ENCODE measurements at regions not wholly inside any gene's neighbourhood (a gene's known extent, or its start where the extent isn't known, plus 50 kb on each side); places are given as distances from the start of the nearest gene placed in this dataset.

DNA sequence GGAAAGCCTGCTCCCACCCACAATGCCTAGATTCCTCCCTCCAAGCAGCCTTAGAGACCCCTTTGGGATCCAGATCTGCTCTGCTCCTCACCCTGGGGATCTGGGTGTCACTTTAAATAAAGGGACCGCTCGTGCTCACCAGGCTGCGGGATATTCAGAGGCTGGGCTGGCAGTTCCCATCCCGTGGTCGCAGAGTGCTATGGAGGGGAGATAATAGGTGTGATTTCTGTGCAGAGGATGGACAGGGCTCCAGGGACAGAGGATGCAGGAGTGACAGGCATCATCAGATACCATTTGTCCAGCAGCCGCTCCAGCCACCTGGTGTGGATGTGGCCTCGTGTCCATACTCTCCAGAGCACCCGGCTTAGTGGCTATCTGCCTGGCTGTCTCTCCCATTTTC, 415.9 kb upstream of the SULF2 start:
- Mint-ChIP-seq H3K4me1 (no peaks in the 10 kb centered on the region), H3K36me3 (ENCODE audit: low read depth) (no peaks in the 10 kb centered on the region), H3K27ac (no peak overlapping the region), H3K9me3 (no peaks in the 10 kb centered on the region), H3K4me3 (no peak overlapping the region), H3K27me3 (peaks cover 4% of the 10 kb centered on the region)
- no peak for ATAC-seq (replicated peaks)

- Mint-ChIP-seq H3K9me3 (no peaks in the 10 kb centered on the region), H3K27ac (no peak overlapping the region), H3K4me1 (no peaks in the 10 kb centered on the region), H3K36me3 (ENCODE audit: low read depth) (no peaks in the 10 kb centered on the region), H3K4me3 (no peak overlapping the region), H3K27me3 (peaks cover 2% of the 10 kb centered on the region)
- no peak for ATAC-seq (replicated peaks)
Observed at GRCh38 chr20:48198929-48199451, 413.7 kb upstream of the SULF2 start.

DNA sequence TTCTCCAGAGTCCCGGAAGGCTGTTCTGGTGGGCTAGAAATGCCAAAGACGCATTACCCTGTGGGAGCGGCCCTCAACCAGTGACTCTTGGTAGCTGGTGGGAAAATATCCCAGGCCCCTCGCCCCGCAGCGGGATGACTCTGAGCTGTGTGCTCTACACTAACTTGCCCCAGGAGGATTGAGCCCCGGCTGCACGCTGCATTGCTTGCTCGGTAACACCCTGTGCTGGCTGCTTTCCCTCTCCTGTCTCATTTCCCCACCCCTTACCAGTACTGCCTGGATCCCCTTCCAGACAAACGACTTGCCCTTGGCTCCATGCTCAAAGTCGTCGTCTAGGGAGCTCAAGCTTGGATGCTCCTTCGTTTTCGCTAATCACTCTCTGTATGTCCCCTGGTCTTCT, 411.8 kb upstream of the SULF2 start:
- Mint-ChIP-seq H3K9me3 (no peaks in the 10 kb centered on the region), H3K4me3 (no peak overlapping the region), H3K27ac (no peak overlapping the region), H3K36me3 (ENCODE audit: low read depth) (no peaks in the 10 kb centered on the region), H3K4me1 (no peaks in the 10 kb centered on the region), H3K27me3 (no peaks in the 10 kb centered on the region)
- ATAC-seq (replicated peaks), result no peak

GRCh38 chr20:48196486-48196885, 411.2 kb upstream of the SULF2 start:
- Mint-ChIP-seq H3K27me3 (no peaks in the 10 kb centered on the region), H3K4me3 (no peak overlapping the region), H3K36me3 (ENCODE audit: low read depth) (no peaks in the 10 kb centered on the region), H3K4me1 (no peaks in the 10 kb centered on the region), H3K27ac (no peak overlapping the region), H3K9me3 (no peaks in the 10 kb centered on the region)
- no peak for ATAC-seq (replicated peaks)

- no peak overlapping the region for H3K27ac Mint-ChIP-seq
Observed at GRCh38 chr20:48196001-48196400, 410.7 kb upstream of the SULF2 start.

GRCh38 chr20:48195121-48195870, 410.0 kb upstream of the SULF2 start:
- H3K36me3 Mint-ChIP-seq (ENCODE audit: low read depth), result no peaks in the 10 kb centered on the region
- ATAC-seq (replicated peaks), result no peak
- no peaks in the 10 kb centered on the region for H3K9me3 Mint-ChIP-seq
- H3K4me1 Mint-ChIP-seq, result no peaks in the 10 kb centered on the region
- no peak overlapping the region for H3K27ac Mint-ChIP-seq
- H3K27me3 Mint-ChIP-seq, result peaks cover 3% of the 10 kb centered on the region
- H3K4me3 Mint-ChIP-seq, result no peak overlapping the region

More at GRCh38 chr20:48196001-48196400, 410.7 kb upstream of the SULF2 start:
- Mint-ChIP-seq H3K4me3 (no peak overlapping the region), H3K9me3 (no peaks in the 10 kb centered on the region), H3K4me1 (no peaks in the 10 kb centered on the region), H3K36me3 (ENCODE audit: low read depth) (no peaks in the 10 kb centered on the region), H3K27me3 (no peaks in the 10 kb centered on the region)
- no peak for ATAC-seq (replicated peaks)

DNA sequence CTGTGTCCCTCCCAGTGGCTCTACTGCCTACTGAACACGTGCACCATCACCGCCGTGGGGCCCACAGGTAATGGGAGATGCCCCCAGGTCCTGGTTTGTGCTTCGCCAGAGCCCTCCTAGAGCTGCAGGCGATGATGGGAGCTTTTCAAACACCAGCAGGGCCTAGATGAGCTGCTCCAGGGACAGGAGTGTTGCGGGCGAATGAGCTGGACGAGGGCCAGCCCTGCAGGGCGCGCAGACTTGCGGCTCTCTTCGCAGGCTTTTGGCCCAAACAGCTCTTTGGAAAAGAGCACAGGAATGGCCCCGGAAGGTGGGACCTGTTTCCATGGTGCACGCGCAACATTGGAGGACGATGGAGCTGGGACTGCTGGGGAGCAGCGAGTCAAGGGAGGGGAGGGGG, 409.3 kb upstream of the SULF2 start:
- ATAC-seq (replicated peaks), result no peak
- no peak overlapping the region for H3K27ac Mint-ChIP-seq
- H3K4me1 Mint-ChIP-seq, result no peaks in the 10 kb centered on the region
- H3K27me3 Mint-ChIP-seq, result peaks cover 3% of the 10 kb centered on the region
- no peaks in the 10 kb centered on the region for H3K36me3 Mint-ChIP-seq (ENCODE audit: low read depth)
- H3K4me3 Mint-ChIP-seq, result no peak overlapping the region
- H3K9me3 Mint-ChIP-seq, result no peaks in the 10 kb centered on the region

DNA sequence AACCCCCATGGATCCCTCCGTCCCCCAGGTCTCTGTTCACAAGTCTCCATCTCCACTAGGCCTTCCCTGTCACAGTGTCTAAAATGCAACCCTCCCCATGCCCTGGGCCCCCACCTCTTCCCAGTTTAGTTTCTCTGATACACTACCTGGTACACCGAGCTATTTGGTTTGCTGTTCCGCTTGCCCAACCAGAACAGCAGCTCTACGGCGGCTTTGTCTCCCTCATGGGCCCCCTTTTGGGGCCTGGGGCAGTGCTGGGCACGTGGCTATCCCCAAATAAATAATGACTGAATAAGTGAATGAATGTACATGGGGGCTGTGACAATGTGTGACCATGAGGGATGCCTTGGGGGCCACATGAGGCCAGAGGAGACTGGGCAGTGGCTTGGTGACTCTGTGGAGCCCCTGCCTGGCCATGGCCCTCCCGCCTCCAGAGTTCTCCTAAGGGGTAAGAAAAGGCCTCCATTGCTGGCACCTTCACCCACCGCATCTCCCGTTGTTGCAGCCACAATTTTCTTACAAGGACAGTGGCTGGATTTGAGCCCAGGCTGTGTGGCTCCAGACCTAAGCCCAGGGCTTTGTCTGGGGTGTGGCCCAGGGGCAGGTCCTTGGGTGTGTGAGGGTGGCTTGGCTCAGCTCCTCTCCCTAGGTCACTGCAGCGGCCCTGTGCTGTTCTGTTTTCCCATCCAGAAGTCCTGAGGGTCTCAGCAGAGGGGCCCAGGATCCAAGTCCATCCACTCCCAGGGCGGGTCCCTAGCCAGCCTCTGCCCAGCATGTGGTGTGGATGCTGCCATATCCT, 408.5 kb upstream of the SULF2 start:
- H3K27ac Mint-ChIP-seq, result no peak overlapping the region
- H3K9me3 Mint-ChIP-seq, result no peaks in the 10 kb centered on the region
- no peaks in the 10 kb centered on the region for H3K36me3 Mint-ChIP-seq (ENCODE audit: low read depth)
- ATAC-seq (replicated peaks), result no peak
- no peak overlapping the region for H3K4me3 Mint-ChIP-seq
- H3K27me3 Mint-ChIP-seq, result peaks cover 5% of the 10 kb centered on the region
- no peaks in the 10 kb centered on the region for H3K4me1 Mint-ChIP-seq

DNA sequence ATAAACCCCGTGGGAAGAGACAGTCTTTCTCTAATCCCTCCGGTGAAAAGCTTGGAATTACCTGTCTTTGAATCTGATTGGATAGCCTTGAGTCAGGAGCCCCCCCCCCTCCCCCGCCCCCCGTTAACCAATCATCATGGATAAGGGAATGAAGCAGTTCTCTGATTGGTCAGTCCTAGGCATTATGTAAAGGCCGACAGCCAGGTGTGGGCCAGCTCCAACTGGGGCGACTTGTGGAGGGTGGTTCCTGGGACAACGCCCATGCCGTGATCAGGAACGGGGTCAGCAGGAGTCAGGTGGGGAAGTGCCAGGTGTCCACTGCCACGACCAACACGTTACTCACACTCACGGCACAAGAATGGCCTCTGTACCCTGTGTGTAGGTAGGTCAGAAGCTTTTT, 406.8 kb upstream of the SULF2 start:
- no peaks in the 10 kb centered on the region for H3K4me1 Mint-ChIP-seq
- H3K9me3 Mint-ChIP-seq, result no peaks in the 10 kb centered on the region

GRCh38 chr20:48191200-48191599, 405.9 kb upstream of the SULF2 start:
- Mint-ChIP-seq H3K4me3 (no peak overlapping the region), H3K27me3 (peaks cover 14% of the 10 kb centered on the region), H3K27ac (no peak overlapping the region), H3K36me3 (ENCODE audit: low read depth) (no peaks in the 10 kb centered on the region), H3K4me1 (no peaks in the 10 kb centered on the region), H3K9me3 (no peaks in the 10 kb centered on the region)
- ATAC-seq (replicated peaks), result no peak

More for the DNA sequence above, 406.8 kb upstream of the SULF2 start:
- Mint-ChIP-seq H3K4me3 (no peak overlapping the region), H3K27me3 (peaks cover 8% of the 10 kb centered on the region), H3K36me3 (ENCODE audit: low read depth) (no peaks in the 10 kb centered on the region), H3K27ac (no peak overlapping the region)
- no peak for ATAC-seq (replicated peaks)

DNA sequence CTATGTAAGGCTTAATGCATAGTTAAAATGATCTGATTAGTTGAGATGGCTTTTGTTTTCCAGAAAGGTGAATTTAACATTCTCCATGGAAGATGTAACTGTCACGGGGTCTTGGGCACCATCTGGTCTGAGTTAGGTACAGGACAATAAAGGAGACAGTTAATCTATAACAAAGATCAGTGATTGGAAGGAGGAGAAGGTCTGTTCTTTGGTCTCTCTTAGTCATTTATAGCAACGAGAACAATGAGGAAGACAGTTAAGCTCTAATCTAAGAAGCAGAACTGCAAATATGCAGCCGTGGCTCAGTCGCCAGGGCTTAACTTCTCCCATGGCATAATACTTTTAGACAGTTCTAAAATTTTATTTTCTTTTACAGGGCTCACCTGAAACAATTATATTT, 405.5 kb upstream of the SULF2 start:
- H3K36me3 Mint-ChIP-seq (ENCODE audit: low read depth), result no peaks in the 10 kb centered on the region
- no peak overlapping the region for H3K27ac Mint-ChIP-seq
- H3K4me3 Mint-ChIP-seq, result no peak overlapping the region
- H3K9me3 Mint-ChIP-seq, result no peaks in the 10 kb centered on the region
- H3K4me1 Mint-ChIP-seq, result no peaks in the 10 kb centered on the region
- H3K27me3 Mint-ChIP-seq, result peaks cover 14% of the 10 kb centered on the region
- ATAC-seq (replicated peaks), result no peak

DNA sequence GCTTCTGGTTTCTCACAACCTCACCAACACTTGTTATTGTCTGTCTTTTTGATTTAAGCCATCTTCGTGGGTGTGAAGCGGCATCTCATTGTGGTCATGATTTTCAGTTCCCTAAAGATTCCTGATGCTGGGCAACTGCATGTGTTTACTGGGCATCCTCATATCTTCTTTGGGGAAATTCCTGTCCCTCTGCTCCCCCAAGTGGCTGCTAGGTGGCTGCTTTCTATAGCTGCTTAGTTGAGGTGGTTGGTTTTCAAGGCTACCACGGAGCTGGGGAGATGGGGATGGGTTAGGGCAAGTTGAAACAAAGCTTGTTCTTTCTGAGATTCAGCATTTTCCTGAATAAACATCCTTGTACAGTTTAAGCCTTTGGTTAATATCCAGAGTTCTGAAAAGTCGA, 403.9 kb upstream of the SULF2 start:
- ATAC-seq (replicated peaks), result no peak
- H3K4me3 Mint-ChIP-seq, result no peak overlapping the region
- peaks cover 14% of the 10 kb centered on the region for H3K27me3 Mint-ChIP-seq
- H3K27ac Mint-ChIP-seq, result no peak overlapping the region
- H3K4me1 Mint-ChIP-seq, result no peaks in the 10 kb centered on the region
- H3K9me3 Mint-ChIP-seq, result no peaks in the 10 kb centered on the region
- no peaks in the 10 kb centered on the region for H3K36me3 Mint-ChIP-seq (ENCODE audit: low read depth)

GRCh38 chr20:48187851-48188250, 402.6 kb upstream of the SULF2 start:
- H3K27me3 Mint-ChIP-seq, result peaks cover 14% of the 10 kb centered on the region
- no peaks in the 10 kb centered on the region for H3K9me3 Mint-ChIP-seq
- H3K4me3 Mint-ChIP-seq, result no peak overlapping the region
- H3K27ac Mint-ChIP-seq, result no peak overlapping the region
- no peaks in the 10 kb centered on the region for H3K4me1 Mint-ChIP-seq
- H3K36me3 Mint-ChIP-seq (ENCODE audit: low read depth), result no peaks in the 10 kb centered on the region
- ATAC-seq (replicated peaks), result no peak

DNA sequence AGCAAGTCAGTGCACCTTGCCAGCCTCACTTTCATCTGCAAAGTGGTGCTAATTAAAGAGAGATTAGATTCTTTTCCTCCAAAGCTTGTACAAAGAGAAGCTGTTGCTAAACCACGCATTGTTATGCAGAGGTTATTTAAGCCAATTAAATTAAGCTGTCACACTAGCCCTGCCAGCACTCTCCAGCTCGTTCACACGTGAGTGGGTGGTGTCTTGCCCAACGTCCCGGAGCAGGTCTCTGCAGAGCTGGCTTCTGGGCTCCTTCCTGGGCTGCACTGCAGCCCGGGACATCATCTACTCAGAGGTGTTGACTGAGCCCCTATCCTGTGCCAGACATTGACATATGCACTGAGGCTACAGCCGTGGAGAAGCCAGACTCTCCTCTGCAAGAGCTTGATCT, 401.6 kb upstream of the SULF2 start:
- no peak overlapping the region for H3K27ac Mint-ChIP-seq
- H3K36me3 Mint-ChIP-seq (ENCODE audit: low read depth), result no peaks in the 10 kb centered on the region
- no peak for ATAC-seq (replicated peaks)
- no peak overlapping the region for H3K4me3 Mint-ChIP-seq
- H3K9me3 Mint-ChIP-seq, result no peaks in the 10 kb centered on the region
- H3K4me1 Mint-ChIP-seq, result no peaks in the 10 kb centered on the region
- H3K27me3 Mint-ChIP-seq, result peaks cover 14% of the 10 kb centered on the region

- ATAC-seq (replicated peaks), result no peak
- H3K4me1 Mint-ChIP-seq, result no peaks in the 10 kb centered on the region
Observed at GRCh38 chr20:48186447-48186846, 401.2 kb upstream of the SULF2 start.

More at GRCh38 chr20:48186447-48186846, 401.2 kb upstream of the SULF2 start:
- Mint-ChIP-seq H3K36me3 (ENCODE audit: low read depth) (no peaks in the 10 kb centered on the region), H3K27me3 (peaks cover 14% of the 10 kb centered on the region), H3K27ac (no peak overlapping the region), H3K4me3 (no peak overlapping the region), H3K9me3 (no peaks in the 10 kb centered on the region)

Measured in activated T-helper 17 cell treated with anti-CD3 and anti-CD28 coated beads, Interleukin-2, amount 50 U/mL, for 72 hours (primary cell).